GM23338 (cell line): ENCODE measurements at regions not wholly inside any gene's neighbourhood (a gene's known extent, or its start where the extent isn't known, plus 50 kb on each side); places are given as distances from the start of the nearest gene placed in this dataset.

ENCODE experiments used
- CREB1 ChIP-seq: fragments of 250-450 bp; sonication (Bioruptor Pico); IDR thresholded peaks from 2 replicates; pipeline ENCODE4 v1.5.0; 2020; ENCODE audit warnings: low read depth, mild to moderate bottlenecking, moderate library complexity
- EZH2 ChIP-seq: fragments of 200-600 bp; sonication (generic); IDR thresholded peaks from one replicate; pipeline ENCODE4 v1.8.0; 2017; ENCODE audit warnings: antibody characterized with exemption, mild to moderate bottlenecking, low read depth; ENCODE audit not compliant: unreplicated experiment
- EZH2phosphoT487 ChIP-seq: fragments of 200-600 bp; sonication (generic); IDR thresholded peaks from one replicate; pipeline ENCODE4 v1.8.1; 2018; ENCODE audit warnings: antibody characterized with exemption; ENCODE audit not compliant: unreplicated experiment
- JUNB ChIP-seq: IDR thresholded peaks from one replicate; pipeline ENCODE4 v1.6.1; 2016; ENCODE audit warnings: antibody characterized with exemption; ENCODE audit not compliant: unreplicated experiment
- NANOG ChIP-seq: IDR thresholded peaks from 2 replicates; pipeline ENCODE4 v1.6.1; 2016; ENCODE audit warnings: antibody characterized with exemption, borderline replicate concordance
- POLR2AphosphoS5 ChIP-seq: IDR thresholded peaks from 2 replicates; pipeline ENCODE4 v1.6.1; 2016; ENCODE audit warnings: antibody characterized with exemption, low read depth
- STAT1 ChIP-seq: IDR thresholded peaks from one replicate; pipeline ENCODE4 v1.6.1; 2016; ENCODE audit warnings: antibody characterized with exemption; ENCODE audit not compliant: unreplicated experiment
- ZNF114 ChIP-seq: fragments of 250-450 bp; sonication (Bioruptor Pico); IDR thresholded peaks from 2 replicates; pipeline ENCODE4 v1.5.0; 2020; ENCODE audit warnings: mild to moderate bottlenecking, moderate library complexity
- ZNF331 ChIP-seq: fragments of 250-450 bp; sonication (Bioruptor Pico); IDR thresholded peaks from 2 replicates; pipeline ENCODE4 v1.5.0; 2020; ENCODE audit warnings: low read depth, mild to moderate bottlenecking, moderate library complexity
- TF ChIP-seq, protein P1 (sequence below), 2 experiments: fragments of 200-600 bp in 1 of 2; sonication (generic) in 1 of 2; conservative IDR thresholded peaks; 2 replicates each; pipeline versions ENCODE4 v1.5.1 to v1.6.1; 2016 to 2017; ENCODE audit warnings: antibody characterized with exemption in 2 of 2, low read depth in 2 of 2, mild to moderate bottlenecking in 2 of 2, moderate library complexity in 1 of 2
- TF ChIP-seq, protein P2 (sequence below): IDR thresholded peaks from one replicate; pipeline ENCODE4 v1.6.1; 2018; ENCODE audit warnings: antibody characterized with exemption; ENCODE audit not compliant: unreplicated experiment
- TF ChIP-seq, protein P3 (sequence below): IDR thresholded peaks from 2 replicates; pipeline ENCODE4 v1.6.1; 2016; ENCODE audit warnings: antibody characterized with exemption

DNA sequence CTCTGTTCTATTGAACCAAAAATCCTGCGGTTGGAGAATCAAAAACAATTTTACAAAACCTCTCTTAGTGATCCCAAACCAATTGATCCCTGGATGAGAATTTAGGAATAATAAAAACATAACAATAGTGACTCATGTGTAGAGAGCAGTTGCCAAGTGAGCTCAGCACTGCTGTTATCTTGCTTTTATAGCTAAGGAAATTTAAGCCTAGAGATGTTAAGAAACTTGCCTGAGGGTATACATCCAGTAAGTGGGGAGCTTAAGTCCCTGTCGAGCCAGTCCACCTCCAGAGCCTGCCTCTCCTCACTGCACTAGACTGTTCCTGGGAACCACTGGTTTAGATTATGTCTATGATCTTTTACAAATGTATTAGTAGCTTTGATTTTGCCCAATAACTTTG, 358.4 kb upstream of the LMCD1 start:
- no peak for TF ChIP-seq EZH2
- TF ChIP-seq, protein P1, sequence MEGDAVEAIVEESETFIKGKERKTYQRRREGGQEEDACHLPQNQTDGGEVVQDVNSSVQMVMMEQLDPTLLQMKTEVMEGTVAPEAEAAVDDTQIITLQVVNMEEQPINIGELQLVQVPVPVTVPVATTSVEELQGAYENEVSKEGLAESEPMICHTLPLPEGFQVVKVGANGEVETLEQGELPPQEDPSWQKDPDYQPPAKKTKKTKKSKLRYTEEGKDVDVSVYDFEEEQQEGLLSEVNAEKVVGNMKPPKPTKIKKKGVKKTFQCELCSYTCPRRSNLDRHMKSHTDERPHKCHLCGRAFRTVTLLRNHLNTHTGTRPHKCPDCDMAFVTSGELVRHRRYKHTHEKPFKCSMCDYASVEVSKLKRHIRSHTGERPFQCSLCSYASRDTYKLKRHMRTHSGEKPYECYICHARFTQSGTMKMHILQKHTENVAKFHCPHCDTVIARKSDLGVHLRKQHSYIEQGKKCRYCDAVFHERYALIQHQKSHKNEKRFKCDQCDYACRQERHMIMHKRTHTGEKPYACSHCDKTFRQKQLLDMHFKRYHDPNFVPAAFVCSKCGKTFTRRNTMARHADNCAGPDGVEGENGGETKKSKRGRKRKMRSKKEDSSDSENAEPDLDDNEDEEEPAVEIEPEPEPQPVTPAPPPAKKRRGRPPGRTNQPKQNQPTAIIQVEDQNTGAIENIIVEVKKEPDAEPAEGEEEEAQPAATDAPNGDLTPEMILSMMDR (conservative IDR thresholded peaks at IDR 0.05; ENCODE audit: low read depth in 2 of 2), result no peak
- TF ChIP-seq EZH2phosphoT487, result no peak
- TF ChIP-seq POLR2AphosphoS5, result no peak
- TF ChIP-seq, protein P2, sequence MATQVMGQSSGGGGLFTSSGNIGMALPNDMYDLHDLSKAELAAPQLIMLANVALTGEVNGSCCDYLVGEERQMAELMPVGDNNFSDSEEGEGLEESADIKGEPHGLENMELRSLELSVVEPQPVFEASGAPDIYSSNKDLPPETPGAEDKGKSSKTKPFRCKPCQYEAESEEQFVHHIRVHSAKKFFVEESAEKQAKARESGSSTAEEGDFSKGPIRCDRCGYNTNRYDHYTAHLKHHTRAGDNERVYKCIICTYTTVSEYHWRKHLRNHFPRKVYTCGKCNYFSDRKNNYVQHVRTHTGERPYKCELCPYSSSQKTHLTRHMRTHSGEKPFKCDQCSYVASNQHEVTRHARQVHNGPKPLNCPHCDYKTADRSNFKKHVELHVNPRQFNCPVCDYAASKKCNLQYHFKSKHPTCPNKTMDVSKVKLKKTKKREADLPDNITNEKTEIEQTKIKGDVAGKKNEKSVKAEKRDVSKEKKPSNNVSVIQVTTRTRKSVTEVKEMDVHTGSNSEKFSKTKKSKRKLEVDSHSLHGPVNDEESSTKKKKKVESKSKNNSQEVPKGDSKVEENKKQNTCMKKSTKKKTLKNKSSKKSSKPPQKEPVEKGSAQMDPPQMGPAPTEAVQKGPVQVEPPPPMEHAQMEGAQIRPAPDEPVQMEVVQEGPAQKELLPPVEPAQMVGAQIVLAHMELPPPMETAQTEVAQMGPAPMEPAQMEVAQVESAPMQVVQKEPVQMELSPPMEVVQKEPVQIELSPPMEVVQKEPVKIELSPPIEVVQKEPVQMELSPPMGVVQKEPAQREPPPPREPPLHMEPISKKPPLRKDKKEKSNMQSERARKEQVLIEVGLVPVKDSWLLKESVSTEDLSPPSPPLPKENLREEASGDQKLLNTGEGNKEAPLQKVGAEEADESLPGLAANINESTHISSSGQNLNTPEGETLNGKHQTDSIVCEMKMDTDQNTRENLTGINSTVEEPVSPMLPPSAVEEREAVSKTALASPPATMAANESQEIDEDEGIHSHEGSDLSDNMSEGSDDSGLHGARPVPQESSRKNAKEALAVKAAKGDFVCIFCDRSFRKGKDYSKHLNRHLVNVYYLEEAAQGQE, result no peak
- TF ChIP-seq STAT1, result no peak
- no peak for TF ChIP-seq NANOG
- TF ChIP-seq CREB1 (CRISPR knock-in tag), result no peak
- TF ChIP-seq, protein P3, sequence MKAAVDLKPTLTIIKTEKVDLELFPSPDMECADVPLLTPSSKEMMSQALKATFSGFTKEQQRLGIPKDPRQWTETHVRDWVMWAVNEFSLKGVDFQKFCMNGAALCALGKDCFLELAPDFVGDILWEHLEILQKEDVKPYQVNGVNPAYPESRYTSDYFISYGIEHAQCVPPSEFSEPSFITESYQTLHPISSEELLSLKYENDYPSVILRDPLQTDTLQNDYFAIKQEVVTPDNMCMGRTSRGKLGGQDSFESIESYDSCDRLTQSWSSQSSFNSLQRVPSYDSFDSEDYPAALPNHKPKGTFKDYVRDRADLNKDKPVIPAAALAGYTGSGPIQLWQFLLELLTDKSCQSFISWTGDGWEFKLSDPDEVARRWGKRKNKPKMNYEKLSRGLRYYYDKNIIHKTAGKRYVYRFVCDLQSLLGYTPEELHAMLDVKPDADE, result no peak
- TF ChIP-seq JUNB, result no peak
- TF ChIP-seq ZNF114 (CRISPR knock-in tag), result no peak
- TF ChIP-seq ZNF331, result no peak
